Immature natural killer cell (primary cell): ENCODE measurements at regions not wholly inside any gene's neighbourhood (a gene's known extent, or its start where the extent isn't known, plus 50 kb on each side); places are given as distances from the start of the nearest gene placed in this dataset.
A peak's percentile ranks its signal among the peaks of the same experiment; 100 is the strongest.

Experiments
- DNase-seq, 3 donors: peaks; one replicate each; pipeline ENCODE4 v3.0.0; 2022; ENCODE audit warnings: mixed read lengths in 1 of 3
- H3K27ac Mint-ChIP-seq, 6 donors: one replicate each; pipeline ENCODE4 v1.8.0; 2020; ENCODE audit warnings: mixed read lengths in 6 of 6, mild to moderate bottlenecking in 5 of 6, inconsistent platforms in 4 of 6, moderate library complexity in 3 of 6
- H3K27me3 Mint-ChIP-seq, 3 donors: one replicate each; pipeline ENCODE4 v1.8.0; 2020 to 2021; ENCODE audit warnings: low read depth in 3 of 3, mild to moderate bottlenecking in 3 of 3, mixed read lengths in 3 of 3, moderate library complexity in 3 of 3, inconsistent platforms in 1 of 3
- H3K36me3 Mint-ChIP-seq, 3 donors: one replicate each; pipeline ENCODE4 v1.8.0; 2020; ENCODE audit warnings: mixed read lengths in 3 of 3, inconsistent platforms in 2 of 3, mild to moderate bottlenecking in 2 of 3
- H3K4me1 Mint-ChIP-seq, 2 donors: one replicate each; pipeline ENCODE4 v1.8.0; 2020; ENCODE audit warnings: inconsistent platforms in 2 of 2, mild to moderate bottlenecking in 2 of 2, mixed read lengths in 2 of 2, moderate library complexity in 1 of 2
- H3K4me3 Mint-ChIP-seq, 5 donors: one replicate each; pipeline ENCODE4 v1.8.0; 2020; ENCODE audit warnings: mild to moderate bottlenecking in 5 of 5, mixed read lengths in 5 of 5, inconsistent platforms in 3 of 5, moderate library complexity in 3 of 5
- H3K9me3 Mint-ChIP-seq, 6 donors: one replicate each; pipeline ENCODE4 v1.8.0; 2020; ENCODE audit warnings: mild to moderate bottlenecking in 6 of 6, mixed read lengths in 6 of 6, inconsistent platforms in 4 of 6, moderate library complexity in 3 of 6

DNA sequence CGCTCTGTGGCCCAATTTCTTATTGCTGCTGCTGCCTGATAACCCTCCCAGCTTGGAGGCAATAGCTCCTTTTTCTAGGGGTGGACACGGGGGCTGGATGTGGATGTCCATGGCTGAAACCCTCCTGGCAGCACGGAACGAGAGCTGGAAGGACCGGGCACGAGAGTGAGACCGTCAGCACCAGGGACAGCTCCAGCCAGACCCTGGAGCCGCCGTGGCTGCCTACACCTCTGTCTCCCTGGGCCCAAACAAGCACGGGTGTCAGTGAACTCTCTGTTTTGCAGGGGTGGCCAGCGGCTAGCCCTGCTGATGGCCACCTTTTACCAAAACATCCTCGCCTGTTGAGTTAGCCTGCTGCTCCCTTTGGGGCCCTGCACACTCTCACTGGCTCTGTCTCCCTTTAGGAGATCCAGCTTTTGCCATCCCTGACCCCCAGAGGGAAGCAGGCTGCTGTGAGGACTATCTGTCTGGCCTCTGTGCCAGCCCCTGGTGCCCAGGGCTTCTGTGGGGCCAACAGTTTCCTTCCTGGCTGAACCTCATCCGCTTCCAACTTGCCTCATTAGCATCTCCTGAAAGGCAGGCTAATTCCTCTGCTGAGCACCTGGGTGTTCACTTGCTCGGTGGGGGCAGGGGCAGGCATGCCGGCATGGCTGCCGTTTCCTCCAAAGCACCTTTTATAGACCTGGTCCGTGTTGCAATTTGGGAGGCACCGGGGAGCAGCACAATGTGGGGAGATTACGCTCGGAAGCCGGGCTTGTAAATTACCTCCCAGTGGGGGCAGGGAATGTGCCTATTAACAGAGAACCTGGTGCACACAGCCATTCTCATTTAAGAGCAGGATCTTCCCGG is 118.1 kb downstream of the ENGASE start:
- H3K9me3 Mint-ChIP-seq, result no peaks in the 10 kb centered on the region
- H3K27ac Mint-ChIP-seq, result no peak overlapping the region
- peaks cover 4 to 11% (median 4%) of the 10 kb centered on the region in 3 donors for H3K27me3 Mint-ChIP-seq
- H3K36me3 Mint-ChIP-seq, result no peaks in the 10 kb centered on the region
- peak in 1 of 3 donors; percentile 8 for DNase-seq
- no peak overlapping the region for H3K4me3 Mint-ChIP-seq
- no peaks in the 10 kb centered on the region for H3K4me1 Mint-ChIP-seq

GRCh38 chr17:79191270-79191934 is 116.8 kb downstream of the ENGASE start:
- no peak overlapping the region for H3K4me3 Mint-ChIP-seq

GRCh38 chr17:79189305-79189704 is 114.7 kb downstream of the ENGASE start:
- H3K27ac Mint-ChIP-seq, result no peak overlapping the region
- no peak for DNase-seq
- H3K27me3 Mint-ChIP-seq, result peaks cover 4 to 11% (median 9%) of the 10 kb centered on the region in 3 donors
- no peaks in the 10 kb centered on the region for H3K9me3 Mint-ChIP-seq
- no peak overlapping the region for H3K4me3 Mint-ChIP-seq
- no peaks in the 10 kb centered on the region for H3K36me3 Mint-ChIP-seq
- H3K4me1 Mint-ChIP-seq, result no peaks in the 10 kb centered on the region

More at GRCh38 chr17:79191270-79191934, 116.8 kb downstream of the ENGASE start:
- Mint-ChIP-seq H3K9me3 (no peaks in the 10 kb centered on the region), H3K27me3 (peaks cover 4 to 11% (median 4%) of the 10 kb centered on the region in 3 donors), H3K27ac (no peak overlapping the region), H3K36me3 (no peaks in the 10 kb centered on the region), H3K4me1 (no peaks in the 10 kb centered on the region)
- no peak for DNase-seq

- Mint-ChIP-seq H3K36me3 (no peaks in the 10 kb centered on the region), H3K4me3 (no peak overlapping the region), H3K9me3 (no peaks in the 10 kb centered on the region), H3K27me3 (peaks cover 4 to 11% (median 9%) of the 10 kb centered on the region in 3 donors), H3K4me1 (no peaks in the 10 kb centered on the region), H3K27ac (no peak overlapping the region)
- no peak for DNase-seq
These were observed 114.1 kb downstream of the ENGASE start for GRCh38 chr17:79188685-79189084.

DNA sequence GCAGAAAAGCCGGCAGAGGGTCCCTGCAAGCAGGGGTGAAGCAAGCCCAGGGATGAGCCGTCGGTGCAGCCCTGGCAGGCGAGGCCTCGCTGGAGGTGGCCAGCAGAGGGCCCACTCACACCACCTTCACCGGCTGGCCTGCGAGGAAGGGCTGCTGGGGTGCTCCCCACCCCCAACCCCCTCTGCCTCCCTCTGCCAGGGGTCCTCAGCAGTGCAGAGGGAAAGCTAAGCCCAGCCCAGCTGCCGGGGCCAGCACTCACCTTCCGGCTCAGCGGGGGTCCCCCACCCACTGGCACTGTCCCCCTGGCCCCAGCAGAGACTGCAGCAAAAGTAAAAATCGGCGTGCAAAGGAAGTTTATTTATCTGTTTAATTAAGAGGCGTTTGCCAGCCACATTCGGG is 113.4 kb downstream of the ENGASE start:
- H3K27ac Mint-ChIP-seq, result no peak overlapping the region
- H3K36me3 Mint-ChIP-seq, result no peaks in the 10 kb centered on the region
- H3K27me3 Mint-ChIP-seq, result peaks cover 4 to 10% (median 9%) of the 10 kb centered on the region in 3 donors
- H3K4me1 Mint-ChIP-seq, result no peaks in the 10 kb centered on the region
- no peak for DNase-seq
- H3K9me3 Mint-ChIP-seq, result no peaks in the 10 kb centered on the region
- H3K4me3 Mint-ChIP-seq, result no peak overlapping the region

GRCh38 chr17:79187186-79187585 is 112.6 kb downstream of the ENGASE start:
- no peaks in the 10 kb centered on the region for H3K9me3 Mint-ChIP-seq
- peaks cover 4 to 10% (median 9%) of the 10 kb centered on the region in 3 donors for H3K27me3 Mint-ChIP-seq
- no peaks in the 10 kb centered on the region for H3K36me3 Mint-ChIP-seq
- no peaks in the 10 kb centered on the region for H3K4me1 Mint-ChIP-seq
- no peak overlapping the region for H3K4me3 Mint-ChIP-seq
- DNase-seq, result no peak
- no peak overlapping the region for H3K27ac Mint-ChIP-seq

DNA sequence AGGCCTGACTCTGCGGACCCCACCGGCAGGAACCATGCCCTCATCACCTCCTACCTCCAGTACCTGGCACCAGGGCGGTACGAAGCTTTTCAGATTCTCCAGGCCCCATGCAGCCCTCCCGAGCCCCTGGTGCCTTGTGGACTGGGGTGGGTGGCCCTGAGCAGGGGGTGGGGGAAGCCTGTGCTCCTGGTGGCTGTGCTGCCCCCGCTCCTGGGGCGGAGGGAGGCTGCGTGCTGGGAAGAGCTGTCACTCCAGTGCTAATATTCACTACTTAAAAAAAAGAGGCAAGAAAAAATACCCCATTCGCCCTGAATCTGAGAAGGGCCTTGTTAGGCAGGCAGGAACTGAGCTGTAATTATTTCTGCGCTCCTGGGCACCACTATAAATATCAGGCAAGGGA is 111.8 kb downstream of the ENGASE start:
- peaks cover 4 to 12% (median 9%) of the 10 kb centered on the region in 3 donors for H3K27me3 Mint-ChIP-seq
- no peak overlapping the region for H3K27ac Mint-ChIP-seq
- H3K4me1 Mint-ChIP-seq, result no peaks in the 10 kb centered on the region
- H3K36me3 Mint-ChIP-seq, result no peaks in the 10 kb centered on the region
- H3K9me3 Mint-ChIP-seq, result no peaks in the 10 kb centered on the region
- no peak overlapping the region for H3K4me3 Mint-ChIP-seq
- DNase-seq, result no peak

GRCh38 chr17:79185671-79186070 is 111.0 kb downstream of the ENGASE start:
- Mint-ChIP-seq H3K4me3 (no peak overlapping the region), H3K27ac (no peak overlapping the region), H3K4me1 (no peaks in the 10 kb centered on the region), H3K27me3 (peaks cover 3 to 9% (median 6%) of the 10 kb centered on the region in 3 donors), H3K36me3 (no peaks in the 10 kb centered on the region), H3K9me3 (no peaks in the 10 kb centered on the region)
- DNase-seq, result no peak

DNA sequence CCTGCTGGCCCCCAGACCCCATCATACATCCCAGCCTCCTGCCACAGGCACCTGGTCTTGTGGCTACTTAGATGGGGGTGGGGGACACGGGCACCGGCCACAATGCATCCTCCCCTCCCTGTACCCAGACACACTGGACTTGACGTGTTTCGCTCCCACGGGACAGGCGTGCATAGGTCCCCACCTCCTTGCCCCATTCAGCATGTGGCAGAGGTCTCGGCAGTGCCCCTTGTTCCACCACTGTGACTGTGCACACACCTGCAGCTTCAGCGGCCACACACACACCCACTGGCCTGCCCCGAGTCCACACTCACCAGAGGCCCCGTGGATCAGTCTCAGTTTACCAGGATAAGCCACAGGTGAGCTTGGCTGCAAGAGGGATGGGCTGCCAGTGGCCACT is 109.6 kb downstream of the ENGASE start:
- Mint-ChIP-seq H3K9me3 (no peaks in the 10 kb centered on the region), H3K4me3 (no peak overlapping the region), H3K27ac (no peak overlapping the region), H3K4me1 (no peaks in the 10 kb centered on the region), H3K36me3 (no peaks in the 10 kb centered on the region), H3K27me3 (peaks cover 0 to 10% (median 5%) of the 10 kb centered on the region in 3 donors)
- DNase-seq, result no peak

GRCh38 chr17:79183293-79184158 is 108.9 kb downstream of the ENGASE start:
- Mint-ChIP-seq H3K27me3 (peaks cover 0 to 10% (median 5%) of the 10 kb centered on the region in 3 donors), H3K27ac (no peak overlapping the region), H3K9me3 (no peaks in the 10 kb centered on the region), H3K4me3 (no peak overlapping the region), H3K4me1 (no peaks in the 10 kb centered on the region), H3K36me3 (no peaks in the 10 kb centered on the region)
- DNase-seq, result no peak

- no peaks in the 10 kb centered on the region for H3K36me3 Mint-ChIP-seq
- DNase-seq, result no peak
- no peaks in the 10 kb centered on the region for H3K4me1 Mint-ChIP-seq
- H3K4me3 Mint-ChIP-seq, result no peak overlapping the region
- no peaks in the 10 kb centered on the region for H3K9me3 Mint-ChIP-seq
- no peak overlapping the region for H3K27ac Mint-ChIP-seq
- peaks cover 0 to 10% (median 5%) of the 10 kb centered on the region in 3 donors for H3K27me3 Mint-ChIP-seq
These were observed 108.3 kb downstream of the ENGASE start for GRCh38 chr17:79183043-79183292.

DNA sequence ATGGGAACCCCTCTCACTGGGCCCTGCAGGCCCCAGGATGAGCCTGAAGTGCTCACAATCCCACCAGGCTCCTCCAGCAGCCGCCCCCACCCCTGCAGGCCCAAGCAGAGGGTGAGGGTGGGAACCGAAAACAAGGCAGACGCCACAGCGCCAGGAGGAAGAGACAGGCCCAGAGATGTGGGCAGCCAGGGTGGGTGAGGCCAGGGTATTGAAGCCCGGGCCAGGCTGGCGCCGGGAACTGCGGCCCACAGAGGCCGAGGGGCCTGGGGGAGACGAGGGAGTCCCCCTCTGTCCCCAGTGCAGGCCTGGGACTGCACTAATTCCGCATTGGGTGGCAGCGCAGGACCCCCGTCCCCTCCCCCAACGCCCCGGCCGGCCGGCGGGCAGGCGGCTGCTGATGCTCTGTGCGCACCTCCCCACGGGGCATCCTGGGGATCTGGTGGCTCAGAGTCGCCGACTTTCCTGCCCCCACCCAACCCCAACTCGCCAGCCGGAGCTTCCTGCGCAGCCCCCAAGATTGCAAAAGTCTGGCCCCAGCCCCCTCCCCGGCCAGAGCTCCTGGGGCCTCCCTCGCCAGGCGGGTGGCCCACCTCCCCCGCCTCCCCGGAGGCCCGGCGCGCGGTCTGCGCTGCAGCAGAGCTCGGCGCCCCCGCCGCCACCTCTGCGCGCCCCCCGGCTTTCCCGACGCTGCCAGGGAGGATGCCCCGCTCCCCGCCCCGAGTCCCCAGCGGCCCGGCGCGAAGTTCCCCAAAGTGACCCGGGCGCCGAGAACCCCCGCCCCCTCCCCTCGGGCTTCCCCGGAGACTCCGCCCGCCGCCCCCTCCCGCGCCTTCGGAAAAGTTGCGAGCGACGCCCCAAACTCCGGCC is 107.8 kb downstream of the ENGASE start:
- DNase-seq, result no peak
- Mint-ChIP-seq H3K27ac (no peak overlapping the region), H3K36me3 (no peaks in the 10 kb centered on the region), H3K27me3 (peaks cover 0 to 10% (median 5%) of the 10 kb centered on the region in 3 donors), H3K4me1 (no peaks in the 10 kb centered on the region), H3K4me3 (no peak overlapping the region), H3K9me3 (no peaks in the 10 kb centered on the region)

DNA sequence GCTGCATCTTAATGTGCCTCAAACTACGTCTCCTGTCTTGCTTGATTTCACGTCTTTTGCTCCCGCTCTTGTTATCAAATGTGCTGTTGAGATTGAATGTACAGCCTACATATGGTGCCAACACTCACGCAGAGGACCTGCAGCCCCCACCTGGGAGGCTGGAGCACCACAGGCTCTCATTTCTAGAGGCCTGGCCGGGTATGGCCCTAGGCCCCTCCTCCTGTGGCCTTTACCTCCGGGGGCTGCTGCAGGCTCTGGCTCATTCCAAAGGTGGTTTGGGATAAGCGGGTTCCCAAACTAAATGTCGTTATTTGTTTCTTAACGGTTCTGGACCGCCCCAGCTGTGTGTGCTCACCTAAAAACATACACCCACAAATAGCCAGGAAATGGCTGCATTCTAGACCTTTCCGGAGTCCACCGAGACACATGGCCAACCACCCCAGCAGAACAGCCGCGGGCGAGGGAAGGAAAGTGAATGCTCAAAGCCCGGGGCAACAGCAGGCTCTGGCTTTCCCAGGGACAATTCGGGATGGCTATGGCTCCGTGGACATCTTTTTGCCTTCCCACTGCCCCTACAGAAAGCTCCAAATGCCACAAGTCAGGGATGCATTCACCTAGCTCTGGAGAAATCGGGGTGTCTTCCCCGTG is 105.9 kb downstream of the ENGASE start:
- DNase-seq, result no peak
- Mint-ChIP-seq H3K4me1 (no peaks in the 10 kb centered on the region), H3K4me3 (no peak overlapping the region), H3K36me3 (no peaks in the 10 kb centered on the region), H3K9me3 (no peaks in the 10 kb centered on the region), H3K27ac (peak overlapping the region in 1 of 6 donors; percentile 13), H3K27me3 (peaks cover 0 to 8% (median 5%) of the 10 kb centered on the region in 3 donors)
